Duodenal mucosa (tissue), 2 donors: ENCODE measurements at regions not wholly inside any gene's neighbourhood (a gene's known extent, or its start where the extent isn't known, plus 50 kb on each side); places are given as distances from the start of the nearest gene placed in this dataset.

Experiments
- H3K27ac ChIP-seq: one replicate; pipeline ENCODE4 v1.7.0; 2013; ENCODE audit warnings: low read depth, low read length
- H3K27me3 ChIP-seq, 2 donors: one replicate each; pipeline ENCODE4 v1.7.0; 2013; ENCODE audit warnings: low read length in 2 of 2, control low read depth in 1 of 2; ENCODE audit not compliant: insufficient read depth in 2 of 2, control insufficient read depth in 1 of 2
- H3K36me3 ChIP-seq, 2 donors: one replicate each; pipeline ENCODE4 v1.7.0; 2013; ENCODE audit warnings: low read length in 2 of 2, control low read depth in 1 of 2; ENCODE audit not compliant: insufficient read depth in 2 of 2, control insufficient read depth in 1 of 2
- H3K4me1 ChIP-seq, 2 donors: one replicate each; pipeline ENCODE4 v1.7.0; 2013; ENCODE audit warnings: low read length in 2 of 2, control low read depth in 1 of 2; ENCODE audit not compliant: insufficient read depth in 2 of 2, control insufficient read depth in 1 of 2
- H3K4me3 ChIP-seq, 2 donors: one replicate each; pipeline ENCODE4 v1.7.0; 2013; ENCODE audit warnings: low read length in 2 of 2, low read depth in 1 of 2
- H3K9ac ChIP-seq, 2 donors: one replicate each; pipeline ENCODE4 v1.7.0; 2013; ENCODE audit warnings: low read length in 2 of 2, low read depth in 1 of 2
- H3K9me3 ChIP-seq, 2 donors: one replicate each; pipeline ENCODE4 v1.7.0; 2013; ENCODE audit warnings: low read length in 2 of 2, control low read depth in 1 of 2; ENCODE audit not compliant: control insufficient read depth in 1 of 2

- no peaks in the 10 kb centered on the region for H3K9me3 ChIP-seq
- H3K4me1 ChIP-seq = no peaks in the 10 kb centered on the region
- no peak overlapping the region for H3K9ac ChIP-seq
- H3K4me3 ChIP-seq = no peak overlapping the region
- no peak overlapping the region for H3K27ac ChIP-seq
- no peaks in the 10 kb centered on the region for H3K36me3 ChIP-seq
- no peaks in the 10 kb centered on the region for H3K27me3 ChIP-seq
Observed at GRCh38 chr9:106724566-106724965, 138.4 kb upstream of the ZNF462 start.

- Histone ChIP-seq H3K27me3 (no peaks in the 10 kb centered on the region), H3K9ac (no peak overlapping the region), H3K4me1 (no peaks in the 10 kb centered on the region), H3K9me3 (no peaks in the 10 kb centered on the region), H3K27ac (no peak overlapping the region), H3K4me3 (no peak overlapping the region), H3K36me3 (no peaks in the 10 kb centered on the region)
Observed at GRCh38 chr9:106726070-106726815, 136.7 kb upstream of the ZNF462 start.

- H3K9ac ChIP-seq = no peak overlapping the region
- H3K36me3 ChIP-seq = no peaks in the 10 kb centered on the region
- H3K27ac ChIP-seq = no peak overlapping the region
- H3K4me1 ChIP-seq = no peaks in the 10 kb centered on the region
- H3K27me3 ChIP-seq = no peaks in the 10 kb centered on the region
- no peaks in the 10 kb centered on the region for H3K9me3 ChIP-seq
- H3K4me3 ChIP-seq = no peak overlapping the region
Observed at GRCh38 chr9:106727969-106728368, 135.0 kb upstream of the ZNF462 start.

GRCh38 chr9:106728860-106729259 lies 134.1 kb upstream of the ZNF462 start:
- H3K27ac ChIP-seq = no peak overlapping the region
- H3K36me3 ChIP-seq = no peaks in the 10 kb centered on the region
- no peak overlapping the region for H3K4me3 ChIP-seq
- no peaks in the 10 kb centered on the region for H3K27me3 ChIP-seq
- H3K4me1 ChIP-seq = no peaks in the 10 kb centered on the region
- no peaks in the 10 kb centered on the region for H3K9me3 ChIP-seq
- no peak overlapping the region for H3K9ac ChIP-seq

GRCh38 chr9:106731910-106732309 lies 131.1 kb upstream of the ZNF462 start:
- Histone ChIP-seq H3K4me1 (no peaks in the 10 kb centered on the region), H3K27me3 (no peaks in the 10 kb centered on the region), H3K9me3 (no peaks in the 10 kb centered on the region), H3K27ac (no peak overlapping the region), H3K36me3 (no peaks in the 10 kb centered on the region), H3K9ac (no peak overlapping the region), H3K4me3 (no peak overlapping the region)

GRCh38 chr9:106733828-106734380 lies 129.1 kb upstream of the ZNF462 start:
- Histone ChIP-seq H3K9ac (no peak overlapping the region), H3K36me3 (no peaks in the 10 kb centered on the region), H3K4me3 (no peak overlapping the region), H3K4me1 (no peaks in the 10 kb centered on the region), H3K9me3 (no peaks in the 10 kb centered on the region), H3K27ac (no peak overlapping the region), H3K27me3 (no peaks in the 10 kb centered on the region)

- H3K27ac ChIP-seq = no peak overlapping the region
- no peaks in the 10 kb centered on the region for H3K27me3 ChIP-seq
- no peaks in the 10 kb centered on the region for H3K4me1 ChIP-seq
- H3K36me3 ChIP-seq = no peaks in the 10 kb centered on the region
- no peak overlapping the region for H3K4me3 ChIP-seq
- no peak overlapping the region for H3K9ac ChIP-seq
- H3K9me3 ChIP-seq = no peaks in the 10 kb centered on the region
Observed at GRCh38 chr9:106737516-106737915, 125.5 kb upstream of the ZNF462 start.

- no peaks in the 10 kb centered on the region for H3K4me1 ChIP-seq
- no peak overlapping the region for H3K4me3 ChIP-seq
- H3K9me3 ChIP-seq = no peaks in the 10 kb centered on the region
- H3K27me3 ChIP-seq = no peaks in the 10 kb centered on the region
- no peak overlapping the region for H3K9ac ChIP-seq
- no peaks in the 10 kb centered on the region for H3K36me3 ChIP-seq
- H3K27ac ChIP-seq = no peak overlapping the region
Observed at GRCh38 chr9:106738109-106738508, 124.9 kb upstream of the ZNF462 start.

- no peak overlapping the region for H3K4me3 ChIP-seq
- no peaks in the 10 kb centered on the region for H3K27me3 ChIP-seq
- no peak overlapping the region for H3K9ac ChIP-seq
- H3K4me1 ChIP-seq = no peaks in the 10 kb centered on the region
- H3K27ac ChIP-seq = no peak overlapping the region
- H3K9me3 ChIP-seq = no peaks in the 10 kb centered on the region
- H3K36me3 ChIP-seq = no peaks in the 10 kb centered on the region
Observed at GRCh38 chr9:106745457-106745856, 117.5 kb upstream of the ZNF462 start.

- Histone ChIP-seq H3K27ac (no peak overlapping the region), H3K4me1 (no peaks in the 10 kb centered on the region), H3K4me3 (no peak overlapping the region), H3K27me3 (no peaks in the 10 kb centered on the region), H3K9me3 (no peaks in the 10 kb centered on the region), H3K36me3 (no peaks in the 10 kb centered on the region), H3K9ac (no peak overlapping the region)
Observed at GRCh38 chr9:106745876-106746275, 117.1 kb upstream of the ZNF462 start.
